ENCODE measurements at regions not wholly inside any gene's neighbourhood (a gene's known extent, or its start where the extent isn't known, plus 50 kb on each side); places are given as distances from the start of the nearest gene placed in this dataset.
"Not testable (repeated sequence)": the region's sequence is repeated elsewhere in the genome, so short reads cannot be mapped to it uniquely, and the experiment has no call there.

- Histone ChIP-seq H3K27me3 (no peaks in the 10 kb centered on the region), H3K27ac (no peak overlapping the region), H3K4me3 (no peak overlapping the region), H3K4me1 (no peaks in the 10 kb centered on the region), H3K9me3 (no peaks in the 10 kb centered on the region), H3K36me3 (no peaks in the 10 kb centered on the region)
- TF ChIP-seq, protein P1, sequence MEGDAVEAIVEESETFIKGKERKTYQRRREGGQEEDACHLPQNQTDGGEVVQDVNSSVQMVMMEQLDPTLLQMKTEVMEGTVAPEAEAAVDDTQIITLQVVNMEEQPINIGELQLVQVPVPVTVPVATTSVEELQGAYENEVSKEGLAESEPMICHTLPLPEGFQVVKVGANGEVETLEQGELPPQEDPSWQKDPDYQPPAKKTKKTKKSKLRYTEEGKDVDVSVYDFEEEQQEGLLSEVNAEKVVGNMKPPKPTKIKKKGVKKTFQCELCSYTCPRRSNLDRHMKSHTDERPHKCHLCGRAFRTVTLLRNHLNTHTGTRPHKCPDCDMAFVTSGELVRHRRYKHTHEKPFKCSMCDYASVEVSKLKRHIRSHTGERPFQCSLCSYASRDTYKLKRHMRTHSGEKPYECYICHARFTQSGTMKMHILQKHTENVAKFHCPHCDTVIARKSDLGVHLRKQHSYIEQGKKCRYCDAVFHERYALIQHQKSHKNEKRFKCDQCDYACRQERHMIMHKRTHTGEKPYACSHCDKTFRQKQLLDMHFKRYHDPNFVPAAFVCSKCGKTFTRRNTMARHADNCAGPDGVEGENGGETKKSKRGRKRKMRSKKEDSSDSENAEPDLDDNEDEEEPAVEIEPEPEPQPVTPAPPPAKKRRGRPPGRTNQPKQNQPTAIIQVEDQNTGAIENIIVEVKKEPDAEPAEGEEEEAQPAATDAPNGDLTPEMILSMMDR (IDR thresholded peaks at IDR 0.05): no peak
- no peak for DNase-seq (ENCODE audit: low spot score)
These were observed 585.2 kb upstream of the LINC00305 start for GRCh38 chr18:64734063-64734462.

DNA sequence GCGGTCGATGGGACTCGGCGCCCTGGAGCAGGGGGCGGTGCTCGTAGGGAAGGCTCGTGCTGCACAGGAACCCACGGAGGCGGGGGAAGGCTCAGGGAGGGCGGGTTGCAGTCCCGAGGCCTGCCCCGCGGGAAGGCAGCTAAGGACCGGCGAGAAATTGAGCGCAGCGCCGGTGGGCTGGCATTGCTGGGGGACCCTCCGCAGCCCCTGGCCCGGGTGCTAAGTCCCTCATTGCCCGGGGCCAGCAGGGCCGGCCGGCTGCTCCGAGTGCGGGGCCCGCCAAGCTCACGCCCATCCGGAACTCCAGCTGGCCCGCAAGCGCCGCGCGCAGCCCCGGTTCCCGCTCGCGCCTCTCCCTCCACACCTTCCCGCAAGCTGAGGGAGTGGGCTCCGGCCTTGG, 576.8 kb upstream of the LINC00305 start:
- DNase-seq (ENCODE audit: low spot score); H3K4me3 ChIP-seq; H3K27me3 ChIP-seq; H3K36me3 ChIP-seq; H3K9me3 ChIP-seq; H3K4me1 ChIP-seq; H3K27ac ChIP-seq: not testable (repeated sequence)

DNA sequence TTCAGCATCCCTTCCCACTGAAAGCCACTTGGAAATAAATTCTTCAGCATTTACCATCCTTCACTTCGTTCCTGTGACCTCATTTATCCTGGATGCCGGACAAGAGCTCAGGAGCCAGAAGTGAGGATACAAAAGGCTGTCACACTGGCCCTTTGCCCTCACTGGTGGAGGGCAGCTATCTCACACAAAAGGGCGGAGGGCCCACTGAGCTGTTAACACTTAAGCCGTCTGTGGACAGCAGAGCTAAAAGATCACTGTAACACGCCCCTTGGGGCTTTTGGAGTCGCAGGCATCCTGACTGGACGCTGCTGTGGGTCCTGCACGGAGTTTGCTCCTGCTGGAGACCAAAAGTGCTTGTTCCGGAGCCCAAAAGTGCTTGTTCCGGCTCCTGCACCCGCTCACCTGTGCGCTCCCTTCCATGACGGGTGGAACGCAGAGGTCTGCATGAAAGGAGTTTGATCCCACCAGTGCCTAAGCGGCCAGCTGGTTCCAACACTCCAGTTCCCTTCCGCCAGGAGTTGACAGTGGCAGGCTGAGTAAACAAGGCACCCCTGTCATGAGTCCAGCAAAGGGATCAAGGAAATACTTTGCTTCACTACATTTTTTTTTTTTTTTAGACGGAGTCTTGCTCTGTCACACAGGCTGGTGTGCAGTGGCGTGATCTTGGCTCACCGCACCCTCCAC, 572.0 kb upstream of the LINC00305 start:
- DNase-seq (ENCODE audit: low spot score): no peak
- H3K9me3 ChIP-seq: no peaks in the 10 kb centered on the region
- no peak overlapping the region for H3K27ac ChIP-seq
- no peaks in the 10 kb centered on the region for H3K4me1 ChIP-seq
- H3K4me3 ChIP-seq: no peak overlapping the region
- H3K36me3 ChIP-seq: no peaks in the 10 kb centered on the region
- H3K27me3 ChIP-seq: no peaks in the 10 kb centered on the region
- TF ChIP-seq, protein P1 (IDR thresholded peaks at IDR 0.05): no peak

DNA sequence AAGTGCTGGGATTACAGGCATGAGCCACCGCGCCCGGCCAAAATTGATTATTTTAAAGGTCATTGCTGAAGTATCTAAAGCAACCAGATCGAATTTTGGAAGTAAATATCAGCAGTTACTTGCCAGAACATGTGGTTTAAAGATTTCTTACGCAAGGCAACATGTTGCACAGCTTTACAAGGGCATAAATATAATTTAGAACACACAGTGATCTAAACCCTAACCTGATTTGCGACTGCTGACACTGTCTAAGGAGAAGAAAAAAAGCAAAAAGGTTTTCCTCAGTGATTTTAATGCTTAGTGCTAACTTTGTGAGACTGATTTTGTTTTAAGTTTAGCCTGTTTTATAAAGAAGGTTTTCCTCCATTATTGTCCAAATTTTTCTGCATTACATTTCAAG, 569.9 kb upstream of the LINC00305 start:
- TF ChIP-seq, protein P1 (IDR thresholded peaks at IDR 0.05): no peak
- no peaks in the 10 kb centered on the region for H3K9me3 ChIP-seq
- no peak overlapping the region for H3K4me3 ChIP-seq
- no peaks in the 10 kb centered on the region for H3K27me3 ChIP-seq
- no peaks in the 10 kb centered on the region for H3K36me3 ChIP-seq
- no peaks in the 10 kb centered on the region for H3K4me1 ChIP-seq
- DNase-seq (ENCODE audit: low spot score): no peak
- H3K27ac ChIP-seq: no peak overlapping the region

GRCh38 chr18:64717026-64717425, 568.1 kb upstream of the LINC00305 start:
- Histone ChIP-seq H3K9me3 (no peaks in the 10 kb centered on the region), H3K27ac (no peak overlapping the region), H3K4me1 (no peaks in the 10 kb centered on the region), H3K36me3 (no peaks in the 10 kb centered on the region), H3K27me3 (no peaks in the 10 kb centered on the region), H3K4me3 (no peak overlapping the region)
- TF ChIP-seq, protein P1 (IDR thresholded peaks at IDR 0.05): no peak
- no peak for DNase-seq (ENCODE audit: low spot score)

DNA sequence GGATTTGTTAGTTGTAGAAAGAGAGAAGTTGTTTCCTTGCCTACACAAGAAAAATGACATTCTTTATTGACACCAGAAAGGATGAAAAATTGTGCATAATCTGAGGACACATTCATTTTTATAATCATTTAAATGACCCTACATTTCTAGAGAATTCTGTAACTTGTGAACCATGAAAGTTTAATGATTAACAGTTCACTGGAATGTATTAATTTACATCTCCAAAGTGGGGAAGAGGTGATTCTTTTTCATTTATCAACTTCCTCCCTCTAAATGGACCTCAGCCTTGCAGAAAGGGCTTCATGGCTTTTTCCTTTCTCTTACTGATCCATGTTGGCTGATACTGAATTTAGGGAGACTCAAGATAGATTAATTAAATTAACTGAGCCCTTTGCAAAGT, 565.2 kb upstream of the LINC00305 start:
- no peak for DNase-seq (ENCODE audit: low spot score)
- TF ChIP-seq, protein P1 (IDR thresholded peaks at IDR 0.05): no peak
- Histone ChIP-seq H3K4me3 (no peak overlapping the region), H3K4me1 (no peaks in the 10 kb centered on the region), H3K27ac (no peak overlapping the region), H3K27me3 (no peaks in the 10 kb centered on the region), H3K36me3 (no peaks in the 10 kb centered on the region), H3K9me3 (no peaks in the 10 kb centered on the region)

All from right atrium auricular region (tissue), 2 donors.